GM11168 (cell line): ENCODE measurements at regions not wholly inside any gene's neighbourhood (a gene's known extent, or its start where the extent isn't known, plus 50 kb on each side); places are given as distances from the start of the nearest gene placed in this dataset.

Source experiments
- in situ Hi-C: fragments of 300-500 bp; cut with MboI; formaldehyde crosslinking; loops from one replicate; pipeline ENCODE4 v1.12.0; 2022; ENCODE audit warnings: low sequenced_read_pairs; ENCODE audit not compliant: unreplicated experiment

DNA sequence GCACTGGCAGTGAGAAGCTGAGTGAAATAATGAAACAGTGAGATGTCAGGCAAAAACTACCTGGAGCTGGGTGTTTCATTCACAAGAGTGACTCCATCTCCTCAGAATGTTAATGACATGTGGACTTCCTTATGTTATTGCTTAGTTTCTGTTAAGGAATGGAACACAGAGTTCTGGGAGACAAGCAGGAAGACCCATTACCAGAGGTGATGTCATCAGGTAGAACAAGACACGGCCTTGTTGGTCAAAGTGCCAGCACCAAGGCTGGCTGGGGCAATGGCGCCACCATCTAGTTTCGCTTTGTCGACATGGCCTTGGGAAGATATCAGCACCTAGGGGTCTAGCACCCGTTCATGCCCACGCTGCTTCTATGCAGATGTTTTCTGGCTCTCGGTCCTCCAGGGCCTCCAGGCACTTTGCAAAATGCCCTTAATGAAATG is 252.2 kb downstream of the FAM43A start:
- in situ Hi-C loops, result no loop called here

DNA sequence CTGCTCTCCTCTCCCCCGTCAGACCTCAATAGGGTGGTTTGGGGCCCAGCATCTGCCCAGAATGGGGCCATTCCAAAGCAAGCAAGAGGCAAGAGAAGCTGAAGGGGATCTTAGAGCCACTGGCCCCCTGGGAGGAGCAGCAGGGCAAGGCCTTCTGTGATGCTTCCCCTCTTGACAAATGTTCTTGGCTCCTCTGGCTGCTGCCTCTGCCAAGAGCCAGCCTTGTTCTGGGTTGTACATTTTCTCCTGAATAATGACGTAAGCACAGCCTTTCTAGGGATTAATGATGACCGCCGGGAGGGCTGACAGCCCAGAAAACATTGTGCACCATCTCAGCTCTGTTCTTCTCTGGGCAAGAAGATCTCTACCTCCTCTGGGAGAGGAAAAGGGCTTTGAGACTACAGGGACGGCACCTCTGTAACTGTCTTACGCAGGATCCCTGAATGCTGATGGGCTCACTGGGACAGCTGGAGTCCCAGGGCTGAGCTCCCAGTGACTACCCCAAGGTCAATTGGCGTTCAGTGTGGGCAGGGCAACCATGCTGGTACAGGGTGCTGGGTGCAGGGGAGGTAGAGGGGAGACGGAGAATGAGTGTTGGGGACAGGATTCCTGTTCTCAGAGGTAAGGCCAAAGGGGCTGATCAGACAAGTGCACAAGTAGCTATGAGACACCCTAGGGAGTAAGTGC is 253.3 kb downstream of the FAM43A start:
- in situ Hi-C loops, result no loop called here

DNA sequence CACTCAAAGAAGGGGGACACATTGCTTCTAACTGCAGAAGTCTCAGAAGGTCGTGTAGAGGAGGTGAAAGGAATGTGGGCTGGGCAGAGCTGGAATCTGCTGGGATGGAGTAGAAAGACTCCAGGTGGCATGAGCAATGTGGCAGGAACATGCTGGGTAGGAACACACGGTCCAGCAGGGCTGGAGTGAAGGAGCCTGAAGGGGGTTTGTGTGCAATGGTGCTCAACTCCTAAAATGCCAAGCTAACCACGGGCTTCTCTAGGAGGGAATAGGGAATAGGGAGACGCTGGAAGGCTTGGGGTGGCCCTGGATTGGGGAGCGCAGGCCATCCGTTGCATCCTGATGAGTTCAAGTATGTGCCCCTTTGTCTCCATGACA is 253.8 kb downstream of the FAM43A start:
- in situ Hi-C loops, result no loop called here

DNA sequence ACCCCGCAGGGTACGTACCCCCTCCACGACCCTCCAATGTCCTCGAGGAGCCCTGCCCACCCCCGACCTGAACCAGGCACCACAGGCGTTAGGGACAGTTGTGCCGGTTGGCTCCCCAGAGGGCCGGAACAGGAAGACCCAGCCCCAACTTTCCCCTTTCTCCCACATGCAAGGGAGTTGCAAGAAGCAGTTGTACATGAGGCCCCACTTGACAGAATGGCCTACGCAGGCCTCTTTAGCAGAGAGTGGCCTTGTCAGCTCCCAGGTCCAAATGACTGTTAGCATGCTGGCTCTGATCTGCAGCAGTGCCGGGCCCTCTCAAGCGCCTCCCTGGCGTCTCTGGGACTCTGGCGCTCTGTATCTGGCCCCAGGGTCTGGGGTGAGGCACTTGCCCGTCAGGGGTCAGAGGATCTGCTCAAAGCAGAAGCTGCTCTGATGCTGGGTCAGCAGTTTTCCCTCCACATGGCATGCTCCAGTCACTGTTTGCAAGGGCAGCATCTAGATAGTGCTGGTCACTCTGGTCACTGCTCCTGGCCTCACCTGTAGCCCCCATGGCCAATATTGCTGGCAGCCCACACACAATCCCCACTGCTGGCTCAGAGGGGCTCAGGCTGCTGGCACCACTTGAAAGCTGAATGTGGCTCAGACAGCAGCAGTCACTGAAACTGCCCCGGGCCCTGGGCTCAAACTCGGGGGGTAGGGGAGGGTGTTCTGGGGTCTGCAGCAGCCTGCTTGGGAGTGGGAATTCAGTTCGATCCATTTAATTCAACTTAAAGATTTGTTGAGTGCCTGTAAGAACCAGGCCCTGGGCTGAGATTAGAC is 254.5 kb downstream of the FAM43A start:
- in situ Hi-C loops, result no loop called here

DNA sequence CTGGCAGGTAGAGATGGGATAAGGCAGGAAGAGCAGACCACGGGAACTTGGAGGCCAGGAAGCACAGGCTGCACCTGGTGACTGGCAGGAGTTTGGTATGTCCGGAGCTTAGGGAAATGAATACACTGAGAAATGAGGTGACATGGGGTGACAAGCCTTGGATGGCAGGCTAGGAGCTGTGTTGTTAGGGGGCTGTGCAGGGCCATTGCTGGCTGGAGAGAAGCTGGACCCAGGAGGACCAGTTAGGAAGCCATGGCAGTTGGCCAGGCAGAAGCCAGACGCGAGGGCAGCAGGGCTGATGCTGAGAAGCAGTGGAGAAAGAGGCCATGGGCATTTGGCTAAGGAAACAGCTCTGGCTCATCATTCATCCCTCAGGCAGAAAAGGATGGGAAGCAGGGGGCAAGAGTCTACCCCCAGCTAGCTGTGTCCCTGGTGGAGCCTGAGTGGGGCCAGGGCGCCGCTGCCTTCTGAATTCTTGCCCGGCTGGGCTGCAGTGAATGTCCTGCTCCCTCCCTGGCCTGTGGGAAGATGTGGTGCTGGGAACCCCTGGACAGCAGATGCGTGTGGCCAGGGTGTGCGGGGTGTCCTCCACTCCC is 255.8 kb downstream of the FAM43A start:
- in situ Hi-C loops, result no loop called here

DNA sequence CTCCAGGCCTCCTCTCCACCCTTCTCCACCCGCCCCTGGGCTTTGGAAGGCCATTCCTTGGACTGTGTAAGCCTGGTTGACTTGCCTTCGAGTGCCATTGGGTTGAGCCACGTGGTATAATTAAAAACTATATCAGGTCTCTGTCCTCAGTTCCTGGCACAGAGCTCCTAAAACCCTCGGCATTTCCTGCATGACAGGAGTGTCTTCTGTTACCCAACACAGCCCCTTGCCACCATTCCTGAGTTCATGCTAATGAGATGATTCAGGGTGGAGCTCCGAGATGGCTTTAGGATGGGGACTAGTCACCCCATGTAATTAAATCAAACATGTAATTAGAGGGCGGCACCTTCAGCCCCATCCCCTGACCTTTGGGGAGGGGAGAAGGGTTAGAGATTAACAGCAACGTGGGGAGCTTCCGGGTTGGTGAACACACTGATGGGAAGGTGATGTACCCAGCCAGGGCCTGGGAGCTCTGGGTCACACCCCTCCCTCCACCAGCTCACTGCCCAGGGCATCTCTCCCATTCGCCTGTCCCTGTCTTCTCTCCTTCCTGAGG is 256.4 kb downstream of the FAM43A start:
- in situ Hi-C loops, result no loop called here

DNA sequence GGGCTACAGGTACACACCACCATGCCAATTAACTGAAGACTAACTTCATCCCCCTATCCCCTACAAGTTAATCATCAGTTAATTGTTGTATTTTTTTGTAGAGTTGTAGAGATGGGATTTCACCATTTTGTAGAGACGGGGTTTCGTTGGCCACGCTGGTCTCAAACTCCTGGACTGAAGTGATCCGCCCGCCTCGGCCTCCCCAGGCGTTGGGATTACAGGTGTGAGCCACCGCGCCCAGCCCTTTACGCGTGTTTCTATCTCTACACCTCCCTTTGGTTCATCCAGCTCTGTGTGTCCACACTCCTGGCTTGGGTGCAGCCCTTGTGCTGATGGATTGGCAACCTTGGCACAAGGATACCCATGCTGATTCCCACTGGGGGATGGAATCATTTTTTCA is 258.8 kb downstream of the FAM43A start:
- in situ Hi-C loops, result no loop called here

DNA sequence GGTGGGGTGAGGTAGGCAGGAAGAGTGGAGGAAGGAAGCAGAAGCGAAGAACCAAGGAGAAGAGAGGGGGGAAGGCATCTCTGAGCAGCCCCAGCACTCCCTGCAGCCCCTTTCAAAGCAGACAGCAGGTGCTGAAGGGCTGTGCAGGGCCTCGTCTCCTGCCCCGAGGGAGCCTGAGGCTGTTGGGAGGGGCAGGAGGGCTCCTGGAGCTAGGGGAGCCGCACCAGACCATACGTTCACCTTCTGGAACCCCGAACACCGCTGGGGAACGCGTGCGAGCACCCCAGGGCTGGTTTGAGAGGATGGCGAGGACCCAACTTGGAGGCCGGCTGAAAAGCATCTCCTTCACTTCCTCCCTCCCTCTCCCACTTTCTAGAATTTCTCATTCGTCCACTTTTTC is 259.8 kb downstream of the FAM43A start:
- in situ Hi-C loops, result no loop called here

DNA sequence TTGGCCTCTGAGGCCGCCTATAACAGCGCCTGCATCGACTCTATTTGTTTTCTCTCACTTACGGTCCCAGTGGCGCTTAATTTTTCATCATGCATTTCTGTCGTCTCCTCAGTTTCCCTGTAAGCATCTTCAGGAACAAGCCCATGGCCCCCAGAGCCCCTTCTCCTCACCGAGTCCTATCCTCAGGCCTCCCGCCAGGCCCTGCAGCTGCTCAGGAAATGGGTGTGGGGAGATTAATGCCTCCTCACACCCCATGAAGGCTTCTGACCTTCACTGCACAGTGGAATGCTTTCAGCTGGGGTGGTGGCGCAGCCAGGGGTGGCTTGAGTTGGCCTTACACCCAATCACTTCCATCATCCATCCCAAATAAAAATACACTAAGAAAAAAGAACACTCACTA is 260.4 kb downstream of the FAM43A start:
- in situ Hi-C loops, result no loop called here

DNA sequence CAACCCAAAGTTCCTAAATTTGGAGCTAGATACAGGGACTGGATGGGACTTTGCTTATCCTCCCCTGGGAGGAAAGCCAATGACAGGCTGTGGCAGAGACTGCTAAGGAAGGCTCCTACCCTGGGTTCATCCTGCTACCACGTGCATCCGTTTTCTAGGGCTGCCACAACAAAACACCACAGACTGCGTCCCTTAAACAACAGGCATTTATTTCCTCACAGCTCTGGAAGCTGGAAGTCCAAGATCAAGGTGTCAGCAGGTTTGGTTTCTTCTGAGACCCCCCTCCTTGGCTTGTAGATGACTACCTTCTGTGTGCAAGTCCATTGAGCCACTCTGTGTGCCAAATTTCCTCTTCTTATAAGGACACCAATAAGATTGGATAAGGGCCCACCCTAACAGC is 263.9 kb downstream of the FAM43A start:
- in situ Hi-C loops, result no loop called here

DNA sequence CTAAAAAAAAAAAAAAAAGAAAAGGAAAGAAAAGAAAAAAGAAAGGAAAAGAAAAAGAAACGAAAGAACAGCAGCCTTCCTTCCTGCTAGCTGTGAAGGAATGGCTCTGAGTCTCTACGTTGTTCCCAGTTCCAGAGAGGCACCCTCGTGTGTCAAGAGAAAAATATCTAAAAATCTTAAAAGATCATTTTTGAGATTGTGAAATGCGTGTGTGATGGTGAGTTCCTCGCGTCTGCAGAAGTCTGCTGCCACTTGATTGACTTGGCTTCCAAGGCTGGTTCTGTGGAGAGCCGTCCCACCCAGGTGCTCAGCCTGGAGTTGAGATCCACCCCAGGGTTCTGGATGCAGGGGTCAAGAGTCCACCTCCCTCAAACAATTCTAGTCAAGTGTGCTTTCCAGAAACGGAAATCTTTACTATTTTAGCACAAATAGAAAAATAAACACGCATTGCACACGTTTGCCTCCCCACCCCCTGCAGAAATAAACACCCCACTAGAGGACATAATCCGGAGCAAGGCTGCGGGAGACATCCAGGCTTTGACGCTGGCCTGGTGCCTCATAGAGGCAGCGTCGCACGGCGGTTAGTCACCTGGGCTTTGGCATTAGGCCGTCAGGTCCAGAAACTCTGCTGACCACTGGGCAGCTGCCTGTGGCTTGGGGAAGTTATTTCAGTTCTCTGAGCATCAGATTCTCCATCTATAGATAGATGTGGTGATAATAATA is 265.4 kb downstream of the FAM43A start:
- in situ Hi-C loops, result loop anchor here (25.0 kb wide), 1 partner anchor 264 kb away; the partner anchor contains the start of gene FAM43A

DNA sequence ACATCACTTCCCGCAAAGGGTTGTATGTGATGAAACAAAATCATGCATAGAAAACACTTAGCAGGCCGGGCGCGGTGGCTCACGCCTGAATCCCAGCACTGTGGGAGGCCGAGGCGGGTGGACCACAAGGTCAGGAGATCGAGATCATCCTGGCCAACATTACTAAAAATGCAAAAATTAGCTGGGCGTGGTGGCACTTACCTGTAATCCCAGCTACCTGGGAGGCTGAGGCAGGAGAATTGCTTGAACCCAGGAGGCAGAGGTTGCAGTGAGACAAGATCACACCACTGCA is 265.9 kb downstream of the FAM43A start:
- in situ Hi-C loops, result loop anchor here (25.0 kb wide), 1 partner anchor 264 kb away; the partner anchor contains the start of gene FAM43A

DNA sequence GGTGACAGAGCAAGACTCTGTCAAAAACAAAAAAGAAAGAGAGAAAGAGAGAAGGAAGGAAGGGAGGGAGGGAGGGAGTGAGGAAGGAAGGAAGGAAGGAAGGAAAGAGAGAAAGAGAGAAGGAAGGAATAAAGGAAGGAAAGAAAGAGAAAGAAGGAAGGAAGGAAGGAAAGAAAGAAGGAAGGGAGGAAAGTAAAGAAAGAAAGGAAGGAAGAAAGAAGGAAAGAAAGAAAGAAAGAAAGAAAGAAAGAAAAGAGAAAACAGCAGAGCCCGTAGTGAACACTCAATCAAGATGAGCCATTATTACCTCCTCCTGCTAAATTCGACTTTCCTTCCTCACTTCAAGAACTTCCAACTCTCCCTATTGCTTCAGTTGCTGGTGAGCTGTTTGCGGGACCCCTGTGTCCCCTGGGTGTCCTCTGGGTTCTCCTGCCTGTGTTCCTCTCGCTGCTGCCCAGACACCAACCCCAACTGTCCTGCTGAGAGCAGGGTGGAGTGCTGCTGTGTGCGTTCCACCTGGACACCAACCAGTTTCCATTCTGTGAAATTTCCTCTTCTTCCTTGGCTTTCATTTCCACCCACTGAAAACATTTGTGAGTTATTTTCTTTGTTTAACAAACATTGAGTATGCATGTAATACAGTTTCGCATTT is 266.4 kb downstream of the FAM43A start:
- in situ Hi-C loops, result loop anchor here (25.0 kb wide), 1 partner anchor 265 kb away; the partner anchor contains the start of gene FAM43A

DNA sequence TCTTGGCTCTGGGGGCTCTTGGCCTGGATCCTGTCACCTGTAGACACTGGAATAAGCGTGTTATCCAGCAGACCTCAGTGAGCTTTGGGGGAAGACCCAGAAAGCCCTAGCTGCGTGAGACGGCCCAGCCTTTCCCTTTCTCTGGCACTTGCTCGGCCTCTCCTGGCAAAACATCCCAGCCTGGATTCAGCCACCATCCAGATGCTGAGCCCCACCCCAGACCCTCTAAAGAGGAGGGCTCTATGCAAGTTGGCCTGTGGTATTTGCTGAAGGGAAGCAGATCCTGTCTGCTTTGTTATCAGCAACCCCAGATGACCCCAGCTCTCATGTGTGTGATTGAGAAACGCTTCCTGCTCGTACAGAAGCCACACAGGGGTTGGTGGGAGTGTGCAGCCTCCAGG is 267.2 kb downstream of the FAM43A start:
- in situ Hi-C loops, result loop anchor here (25.0 kb wide), 1 partner anchor 266 kb away; the partner anchor contains the start of gene FAM43A

DNA sequence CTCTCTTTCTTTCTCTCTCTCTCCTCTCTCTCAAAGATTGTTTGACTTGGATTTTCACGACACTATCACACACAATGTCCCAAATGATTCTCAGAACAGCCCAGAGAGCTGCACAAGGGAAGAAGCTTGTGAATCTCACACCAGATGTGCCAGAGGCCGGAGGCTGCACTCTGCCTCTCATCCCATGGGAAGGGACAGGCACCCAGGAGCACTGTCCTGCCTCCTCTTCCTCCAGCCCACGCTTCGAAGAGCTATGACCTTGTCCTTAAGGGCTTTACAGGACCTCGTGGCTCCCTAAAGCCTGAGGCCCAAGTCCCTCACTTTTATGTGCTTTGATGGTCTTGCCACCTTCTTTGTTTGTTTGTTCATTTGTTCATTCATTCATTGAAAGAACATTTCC is 267.6 kb downstream of the FAM43A start:
- in situ Hi-C loops, result loop anchor here (25.0 kb wide), 1 partner anchor 266 kb away; the partner anchor contains the start of gene FAM43A

DNA sequence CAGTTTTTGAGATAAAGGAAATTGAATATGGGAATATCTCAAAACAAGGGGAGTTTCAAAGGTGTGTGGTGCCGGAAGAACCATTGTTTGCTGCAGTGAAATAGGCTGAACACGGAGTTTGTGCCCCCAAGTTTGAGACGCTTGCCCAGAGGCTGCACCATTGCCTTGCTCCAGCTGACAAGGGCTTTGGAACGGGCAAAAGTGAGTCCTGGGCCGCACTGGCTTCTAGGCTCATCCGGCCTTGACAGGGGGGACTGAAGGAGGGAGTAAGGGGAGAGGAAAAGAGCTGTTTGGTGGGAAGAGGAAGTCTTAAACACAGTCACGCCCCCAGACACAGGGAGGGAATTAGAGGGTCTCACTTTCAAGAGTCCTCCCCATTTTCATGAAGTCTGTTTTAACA is 269.9 kb downstream of the FAM43A start:
- in situ Hi-C loops, result loop anchor here (25.0 kb wide), 1 partner anchor 268 kb away; the partner anchor contains the start of gene FAM43A

DNA sequence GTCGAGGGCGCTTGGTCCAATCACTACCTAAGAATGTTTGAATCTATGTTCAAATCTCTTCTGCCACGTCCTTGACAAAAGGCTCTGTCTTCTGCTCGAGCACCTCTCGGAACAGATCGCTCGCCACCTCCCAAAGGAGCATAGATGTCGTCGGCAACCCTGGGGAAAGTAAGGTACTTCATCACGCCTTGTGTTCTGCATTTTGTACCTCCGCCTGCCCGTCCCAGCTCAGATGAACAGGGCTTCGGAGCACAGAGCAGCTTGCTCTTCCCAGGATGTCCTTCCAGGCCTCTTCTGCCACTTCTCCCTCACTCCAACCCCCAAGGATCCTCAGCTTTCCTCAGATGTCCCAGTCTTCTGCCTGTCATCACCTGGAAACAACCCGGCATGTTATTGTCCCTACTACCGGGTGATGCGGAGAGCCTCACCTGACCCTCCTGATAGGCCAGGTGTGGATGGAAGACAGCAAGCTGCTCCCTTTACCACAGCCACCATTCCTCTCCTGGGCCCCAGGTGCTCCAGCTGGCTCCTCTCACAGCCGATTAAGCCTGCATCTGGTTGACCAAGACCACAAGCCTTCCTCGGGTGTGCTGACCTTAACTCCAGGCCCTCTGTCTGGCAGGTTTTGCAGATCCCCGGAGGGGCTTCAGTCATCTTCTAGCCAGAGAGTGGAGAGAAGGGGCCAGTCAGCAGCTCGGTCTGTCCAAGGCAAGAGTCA is 270.5 kb downstream of the FAM43A start:
- in situ Hi-C loops, result loop anchor here (25.0 kb wide), 1 partner anchor 269 kb away; the partner anchor contains the start of gene FAM43A

DNA sequence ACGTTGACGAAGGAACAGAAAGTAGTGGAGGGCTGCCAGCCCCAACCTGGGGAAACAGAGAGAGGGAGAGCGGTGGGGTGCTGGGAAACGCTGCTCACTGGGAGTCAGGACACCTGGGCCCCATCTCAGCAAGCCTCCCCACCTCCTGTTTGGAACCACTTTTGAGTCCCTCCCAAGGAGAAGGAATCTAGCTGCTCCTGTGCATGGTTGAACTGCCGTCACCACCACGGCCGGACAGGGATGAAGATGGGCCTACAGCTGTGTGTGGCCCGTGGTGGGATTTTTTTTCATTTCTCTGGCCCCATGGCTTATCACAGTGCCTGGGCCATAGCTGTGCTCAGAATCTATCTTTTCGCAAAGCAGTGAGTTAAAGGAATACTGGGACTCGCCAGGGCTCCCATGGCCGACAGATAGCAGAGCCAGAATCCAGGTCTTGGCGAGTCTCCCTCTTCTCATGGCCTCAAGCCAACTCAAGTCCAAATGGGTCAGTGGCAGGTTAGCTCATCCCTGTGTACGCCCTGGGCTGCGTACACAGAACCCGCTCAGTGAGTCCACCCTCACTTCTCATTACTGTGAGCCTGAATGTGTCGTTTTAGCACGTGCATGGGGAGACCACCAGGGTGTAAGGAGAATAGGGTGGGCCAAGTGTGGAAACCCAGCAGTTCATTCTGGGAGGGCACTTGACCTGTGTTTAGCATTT is 271.2 kb downstream of the FAM43A start:
- in situ Hi-C loops, result loop anchor here (25.0 kb wide), 1 partner anchor 270 kb away; the partner anchor contains the start of gene FAM43A
